H1 (cell line): ENCODE measurements at regions not wholly inside any gene's neighbourhood (a gene's known extent, or its start where the extent isn't known, plus 50 kb on each side); places are given as distances from the start of the nearest gene placed in this dataset.

ENCODE experiments used
- EGR1 ChIP-seq: IDR thresholded peaks from 2 replicates; pipeline ENCODE4 v1.6.1; 2011; ENCODE audit warnings: low read depth, low read length, borderline replicate concordance
- HDAC2 ChIP-seq, 2 experiments: fragments of 300-600 bp in 1 of 2; sonication (generic) in 1 of 2; IDR thresholded peaks; 2 replicates each; pipeline ENCODE4 v1.6.1; 2011 to 2012; ENCODE audit warnings: low read depth in 2 of 2, low read length in 2 of 2, mild to moderate bottlenecking in 2 of 2, moderate library complexity in 2 of 2, borderline replicate concordance in 1 of 2, inconsistent platforms in 1 of 2
- SP1 ChIP-seq: IDR thresholded peaks from 2 replicates; pipeline ENCODE4 v1.6.1; 2011; ENCODE audit warnings: low read depth, low read length
- TAF1 ChIP-seq: IDR thresholded peaks from 2 replicates; pipeline ENCODE4 v1.6.1; 2011; ENCODE audit warnings: mild to moderate bottlenecking, low read depth, low read length

GRCh38 chr13:81381560-81381959 is 1040.6 kb upstream of the SPRY2 start:
- TF ChIP-seq HDAC2 (IDR thresholded peaks at IDR 0.05; ENCODE audit: borderline replicate concordance in 1 of 2, low read depth in 2 of 2, low read length in 2 of 2) (no peak), TAF1 (no peak), EGR1 (no peak), SP1 (no peak)
